ENCODE measurements at regions not wholly inside any gene's neighbourhood (a gene's known extent, or its start where the extent isn't known, plus 50 kb on each side); places are given as distances from the start of the nearest gene placed in this dataset.

GRCh38 chr10:1814556-1814955, 77.2 kb upstream of the ADARB2 start:
- no peak overlapping the region for H3K4me2 ChIP-seq (ENCODE audit: low read length)
- no peaks in the 10 kb centered on the region for H3K36me3 ChIP-seq (ENCODE audit: low read depth, low read length)
- intact Hi-C loops (cut with micrococcal nuclease), result no loop called here
- H3F3A ChIP-seq (ENCODE audit: low read length, unreplicated experiment), result no peaks in the 10 kb centered on the region
- BruUV-seq (replicated peaks), result no TSS peak
- no peaks in the 10 kb centered on the region for H3K79me2 ChIP-seq (ENCODE audit: low read length)
- H3K27ac ChIP-seq (ENCODE audit: low read length), result no peak overlapping the region
- no peaks in the 10 kb centered on the region for H4K20me1 ChIP-seq (ENCODE audit: low read length)
- no peak overlapping the region for H3K4me3 ChIP-seq (ENCODE audit: low read length)
- H3K27me3 ChIP-seq (ENCODE audit: low read length), result no peaks in the 10 kb centered on the region
- H2AFZ ChIP-seq (ENCODE audit: low read length), result no peak overlapping the region
- no peaks in the 10 kb centered on the region for H3K9me3 ChIP-seq (ENCODE audit: low read length)
- H3K9ac ChIP-seq (ENCODE audit: low read length), result no peak overlapping the region
- H3K4me1 ChIP-seq (ENCODE audit: insufficient read depth, low read length), result no peaks in the 10 kb centered on the region
- DNase-seq (no peak), ATAC-seq (no peak)
- no peaks in the 10 kb centered on the region for H3K9me2 ChIP-seq (replicated peaks; ENCODE audit: low read length)
- ChIA-PET CTCF (no interaction called here), POLR2A (ENCODE audit: unreplicated experiment) (no interaction called here)
- TF ChIP-seq EZH2 (IDR thresholded peaks at IDR 0.05; ENCODE audit: low read length, unreplicated experiment) (no peak), EZH2phosphoT487 (IDR thresholded peaks at IDR 0.05; ENCODE audit: borderline replicate concordance, low read length) (no peak), CTCF (conservative IDR thresholded peaks at IDR 0.05; ENCODE audit: low read depth, low read length) (no peak)

DNA sequence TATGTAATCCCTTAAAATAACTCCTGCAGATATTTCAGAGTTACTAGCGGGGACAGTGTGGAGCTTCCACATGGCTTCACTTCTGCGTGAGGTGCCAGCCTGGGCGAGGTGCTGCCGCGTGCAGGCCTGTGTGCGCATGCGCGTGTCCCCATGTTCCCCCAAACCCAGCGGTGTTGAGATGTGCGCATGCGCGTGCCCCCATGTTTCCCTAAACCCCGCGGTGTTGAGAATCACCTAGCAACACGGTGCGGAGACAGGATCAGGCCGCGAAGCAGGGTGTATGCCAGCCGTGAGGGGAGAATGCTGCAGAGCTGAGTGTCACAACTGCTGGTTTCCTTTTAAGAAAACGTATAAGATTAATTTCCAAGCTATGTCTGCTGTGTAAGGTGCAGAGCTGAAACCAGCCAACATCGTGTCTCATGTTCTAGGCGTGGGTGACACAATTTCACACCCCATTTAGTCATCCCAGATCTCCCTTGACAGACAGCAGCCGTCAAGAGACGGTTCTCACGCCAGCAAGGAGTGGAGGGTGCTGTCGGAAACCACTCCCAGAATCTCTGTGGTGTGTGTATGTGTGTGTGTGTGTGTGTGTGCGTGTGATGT, 71.9 kb upstream of the ADARB2 start:
- CTCF ChIA-PET, result no interaction called here
- DNase-seq, result no peak

More for the DNA sequence above, 71.9 kb upstream of the ADARB2 start:
- intact Hi-C loops (cut with micrococcal nuclease), result no loop called here
- H3K27ac ChIP-seq (ENCODE audit: low read length), result no peak overlapping the region
- no peak overlapping the region for H2AFZ ChIP-seq (ENCODE audit: low read length)
- no TSS peak for BruUV-seq (replicated peaks)
- POLR2A ChIA-PET (ENCODE audit: unreplicated experiment), result no interaction called here
- H3K36me3 ChIP-seq (ENCODE audit: low read depth, low read length), result no peaks in the 10 kb centered on the region
- no peaks in the 10 kb centered on the region for H4K20me1 ChIP-seq (ENCODE audit: low read length)
- TF ChIP-seq EZH2 (IDR thresholded peaks at IDR 0.05; ENCODE audit: low read length, unreplicated experiment) (no peak), CTCF (conservative IDR thresholded peaks at IDR 0.05; ENCODE audit: low read depth, low read length) (no peak), EZH2phosphoT487 (IDR thresholded peaks at IDR 0.05; ENCODE audit: borderline replicate concordance, low read length) (no peak)
- H3K79me2 ChIP-seq (ENCODE audit: low read length), result no peaks in the 10 kb centered on the region
- H3K27me3 ChIP-seq (ENCODE audit: low read length), result no peaks in the 10 kb centered on the region
- H3K9me2 ChIP-seq (replicated peaks; ENCODE audit: low read length), result no peaks in the 10 kb centered on the region
- no peaks in the 10 kb centered on the region for H3K4me1 ChIP-seq (ENCODE audit: insufficient read depth, low read length)
- no peak overlapping the region for H3K4me3 ChIP-seq (ENCODE audit: low read length)
- no peaks in the 10 kb centered on the region for H3K9me3 ChIP-seq (ENCODE audit: low read length)
- no peak overlapping the region for H3K4me2 ChIP-seq (ENCODE audit: low read length)
- no peaks in the 10 kb centered on the region for H3F3A ChIP-seq (ENCODE audit: low read length, unreplicated experiment)
- no peak for ATAC-seq
- H3K9ac ChIP-seq (ENCODE audit: low read length), result no peak overlapping the region

Data from PC-3 (cell line).